Effector memory CD4-positive, alpha-beta T cell (primary cell): ENCODE measurements at regions not wholly inside any gene's neighbourhood (a gene's known extent, or its start where the extent isn't known, plus 50 kb on each side); places are given as distances from the start of the nearest gene placed in this dataset.

ENCODE experiments used
- DNase-seq, 3 donors: peaks; one replicate each; pipeline ENCODE4 v3.0.0-alpha.2; 2020
- H3K27ac ChIP-seq: 2 replicates; pipeline ENCODE4 v1.7.0; 2013; ENCODE audit warnings: mild to moderate bottlenecking, low read length, moderate library complexity; ENCODE audit not compliant: insufficient read depth, poor library complexity, severe bottlenecking
- H3K27me3 ChIP-seq: replicated peaks from 2 replicates; pipeline ENCODE4 v1.7.0; 2013; ENCODE audit warnings: mild to moderate bottlenecking, low read length; ENCODE audit not compliant: insufficient read depth, control insufficient read depth, poor library complexity, severe bottlenecking
- H3K36me3 ChIP-seq: 2 replicates; pipeline ENCODE4 v1.7.0; 2013; ENCODE audit warnings: mild to moderate bottlenecking, low read length, moderate library complexity; ENCODE audit not compliant: control insufficient read depth, insufficient read depth
- H3K4me1 ChIP-seq: 2 replicates; pipeline ENCODE4 v1.7.0; 2013; ENCODE audit warnings: low read length, mild to moderate bottlenecking; ENCODE audit not compliant: control insufficient read depth, insufficient read depth, poor library complexity, severe bottlenecking
- H3K4me3 ChIP-seq: 2 replicates; pipeline ENCODE4 v1.7.0; 2013; ENCODE audit warnings: low read length, low read depth, mild to moderate bottlenecking; ENCODE audit not compliant: insufficient read depth, poor library complexity, severe bottlenecking
- H3K9me3 ChIP-seq: 2 replicates; pipeline ENCODE4 v1.7.0; 2013; ENCODE audit warnings: mild to moderate bottlenecking, low read length, moderate library complexity; ENCODE audit not compliant: control insufficient read depth

GRCh38 chr6:14730654-14731053 lies 515.2 kb upstream of the JARID2 start:
- no peak for DNase-seq
- H3K9me3 ChIP-seq = no peaks in the 10 kb centered on the region
- H3K27me3 ChIP-seq = no peaks in the 10 kb centered on the region
- H3K4me1 ChIP-seq = peaks cover 6% of the 10 kb centered on the region
- H3K27ac ChIP-seq = no peak overlapping the region
- H3K4me3 ChIP-seq = no peak overlapping the region
- no peaks in the 10 kb centered on the region for H3K36me3 ChIP-seq

DNA sequence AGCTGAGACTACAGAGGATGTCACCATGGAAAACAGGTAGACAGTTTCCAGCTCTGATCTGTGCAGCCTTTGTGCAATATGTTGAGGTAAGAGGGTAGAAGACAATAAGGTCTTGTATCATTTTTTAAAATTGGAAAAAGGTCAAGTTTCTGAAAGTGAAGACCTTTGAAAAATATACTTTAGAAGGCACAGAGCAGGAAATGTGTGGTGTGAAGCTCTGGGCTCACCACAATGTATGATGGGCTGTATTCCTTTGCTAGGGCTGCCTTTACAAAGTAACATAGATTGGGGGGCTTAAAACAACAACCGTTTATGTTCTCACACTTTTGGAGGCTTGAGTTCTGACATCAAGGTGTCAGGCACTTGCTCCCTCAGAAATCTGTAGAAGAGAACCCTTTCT lies 514.3 kb upstream of the JARID2 start:
- H3K36me3 ChIP-seq = no peaks in the 10 kb centered on the region
- H3K27me3 ChIP-seq = no peaks in the 10 kb centered on the region
- no peak for DNase-seq
- H3K9me3 ChIP-seq = no peaks in the 10 kb centered on the region
- H3K4me3 ChIP-seq = no peak overlapping the region
- peaks cover 6% of the 10 kb centered on the region for H3K4me1 ChIP-seq
- H3K27ac ChIP-seq = no peak overlapping the region

GRCh38 chr6:14732226-14732843 lies 513.5 kb upstream of the JARID2 start:
- Histone ChIP-seq H3K27me3 (no peaks in the 10 kb centered on the region), H3K4me3 (no peak overlapping the region), H3K27ac (no peak overlapping the region), H3K9me3 (no peaks in the 10 kb centered on the region), H3K36me3 (no peaks in the 10 kb centered on the region), H3K4me1 (peaks cover 6% of the 10 kb centered on the region)
- no peak for DNase-seq

- DNase-seq = no peak
- Histone ChIP-seq H3K27me3 (no peaks in the 10 kb centered on the region), H3K9me3 (no peaks in the 10 kb centered on the region), H3K4me1 (peaks cover 6% of the 10 kb centered on the region), H3K4me3 (no peak overlapping the region), H3K27ac (peak overlapping the region; percentile 7), H3K36me3 (no peaks in the 10 kb centered on the region)
Observed at GRCh38 chr6:14732844-14733757, 512.8 kb upstream of the JARID2 start.

GRCh38 chr6:14734052-14734415 lies 511.8 kb upstream of the JARID2 start:
- Histone ChIP-seq H3K9me3 (no peaks in the 10 kb centered on the region), H3K27ac (no peak overlapping the region), H3K27me3 (no peaks in the 10 kb centered on the region), H3K4me3 (no peak overlapping the region), H3K4me1 (peaks cover 6% of the 10 kb centered on the region), H3K36me3 (no peaks in the 10 kb centered on the region)
- DNase-seq = no peak

GRCh38 chr6:14734416-14735340 lies 511.2 kb upstream of the JARID2 start:
- no peak overlapping the region for H3K27ac ChIP-seq
- no peak for DNase-seq
- no peak overlapping the region for H3K4me3 ChIP-seq
- no peaks in the 10 kb centered on the region for H3K36me3 ChIP-seq
- H3K9me3 ChIP-seq = no peaks in the 10 kb centered on the region
- no peaks in the 10 kb centered on the region for H3K27me3 ChIP-seq
- peaks cover 6% of the 10 kb centered on the region for H3K4me1 ChIP-seq

DNA sequence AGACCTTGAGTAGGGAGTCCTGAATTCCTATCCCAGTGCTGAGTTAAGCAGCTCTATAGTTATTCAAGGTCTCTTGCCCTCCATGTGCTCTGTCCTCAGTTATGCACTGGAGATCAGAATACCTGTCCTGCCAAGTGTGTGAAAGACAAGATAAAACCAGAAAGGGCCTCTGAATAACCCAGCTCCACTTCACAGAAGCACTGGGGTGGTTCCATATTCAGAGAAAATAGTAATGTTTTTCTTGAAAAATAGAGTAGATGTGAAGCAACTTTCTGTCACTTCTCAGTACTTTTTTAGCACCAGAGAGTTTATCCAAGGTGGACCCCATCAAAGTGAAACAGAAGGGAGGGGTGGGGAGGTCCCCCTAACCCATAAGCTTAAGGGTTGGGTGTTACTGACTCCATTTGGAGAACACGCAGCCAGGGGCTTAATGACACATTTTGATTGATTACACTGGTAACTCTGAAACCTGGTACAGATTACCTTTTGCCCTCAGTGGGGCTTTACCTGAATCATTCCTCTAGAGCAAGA lies 509.8 kb upstream of the JARID2 start:
- no peaks in the 10 kb centered on the region for H3K27me3 ChIP-seq
- no peaks in the 10 kb centered on the region for H3K9me3 ChIP-seq
- H3K27ac ChIP-seq = no peak overlapping the region
- DNase-seq = no peak
- H3K4me1 ChIP-seq = peaks cover 6% of the 10 kb centered on the region
- no peaks in the 10 kb centered on the region for H3K36me3 ChIP-seq
- H3K4me3 ChIP-seq = no peak overlapping the region

DNA sequence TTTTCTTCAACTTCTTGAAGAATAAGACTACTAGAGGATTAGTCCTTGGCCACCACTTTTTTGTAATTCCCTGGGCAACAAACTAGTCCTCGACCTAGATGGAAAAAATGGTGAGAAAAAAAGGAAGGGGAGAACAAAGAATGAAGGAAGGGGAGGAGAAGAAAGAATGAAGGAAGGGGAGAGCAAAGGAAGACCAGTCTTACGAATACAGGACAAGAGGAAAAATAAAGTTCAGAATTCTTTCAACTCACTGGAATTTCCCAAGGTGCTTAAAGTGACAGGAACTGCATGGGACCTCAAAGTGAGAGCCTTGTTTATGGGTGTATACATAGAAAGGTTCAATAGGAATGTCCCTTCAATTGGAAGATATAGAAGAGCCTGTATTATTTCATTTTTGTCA lies 509.3 kb upstream of the JARID2 start:
- Histone ChIP-seq H3K27ac (no peak overlapping the region), H3K4me1 (peaks cover 6% of the 10 kb centered on the region), H3K36me3 (no peaks in the 10 kb centered on the region), H3K4me3 (no peak overlapping the region), H3K27me3 (no peaks in the 10 kb centered on the region), H3K9me3 (no peaks in the 10 kb centered on the region)
- no peak for DNase-seq

DNA sequence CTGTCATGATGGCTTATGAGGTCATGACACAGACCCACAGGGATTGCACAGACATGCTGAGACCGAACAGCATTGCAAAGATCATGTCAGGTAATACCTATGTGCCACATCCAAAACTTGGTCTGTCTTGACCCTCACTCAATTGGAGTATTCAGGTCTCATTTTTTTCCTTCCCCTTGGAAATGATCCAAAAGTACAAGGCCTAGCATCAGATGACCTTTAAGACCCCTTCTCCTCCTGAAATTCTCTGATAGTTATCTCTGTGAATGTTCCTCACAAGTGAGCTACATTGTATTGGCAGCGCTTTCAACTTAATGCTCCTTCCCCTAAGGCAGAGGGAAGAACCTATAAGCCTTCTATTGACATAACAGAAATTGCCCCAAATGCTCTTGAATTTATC lies 507.4 kb upstream of the JARID2 start:
- no peaks in the 10 kb centered on the region for H3K27me3 ChIP-seq
- H3K27ac ChIP-seq = no peak overlapping the region
- peaks cover 6% of the 10 kb centered on the region for H3K4me1 ChIP-seq
- H3K4me3 ChIP-seq = no peak overlapping the region
- no peaks in the 10 kb centered on the region for H3K9me3 ChIP-seq
- H3K36me3 ChIP-seq = no peaks in the 10 kb centered on the region
- no peak for DNase-seq
